Neural cell (in vitro differentiated cells): ENCODE measurements at regions not wholly inside any gene's neighbourhood (a gene's known extent, or its start where the extent isn't known, plus 50 kb on each side); places are given as distances from the start of the nearest gene placed in this dataset.

ENCODE experiments used
- H2AFZ ChIP-seq: fragments of 200-600, 300-800 bp; sonication (generic), shearing (Covaris generic); 2 replicates; pipeline ENCODE4 v1.6.0; 2014; ENCODE audit warnings: low read depth, mild to moderate bottlenecking, antibody characterized with exemption, low read length, moderate library complexity
- H3F3A ChIP-seq: fragments of 200-600 bp; shearing (Covaris generic); 2 replicates; pipeline ENCODE4 v1.6.1; 2016; ENCODE audit warnings: mild to moderate bottlenecking, moderate library complexity, mixed read lengths, antibody characterized with exemption, low read length; ENCODE audit not compliant: insufficient read depth, poor library complexity, severe bottlenecking
- H3K27ac ChIP-seq: fragments of 200-600, 300-800 bp; sonication (generic), shearing (Covaris generic); 2 replicates; pipeline ENCODE4 v1.5.1; 2014; ENCODE audit warnings: mild to moderate bottlenecking, low read length, moderate library complexity
- H3K27me3 ChIP-seq: fragments of 300-800, 200-600 bp; sonication (generic), shearing (Covaris generic); 2 replicates; pipeline ENCODE4 v1.6.0; 2014; ENCODE audit warnings: mild to moderate bottlenecking, low read depth, low read length, moderate library complexity; ENCODE audit not compliant: insufficient read depth
- H3K36me3 ChIP-seq: fragments of 300-800, 200-600 bp; sonication (generic), shearing (Covaris generic); 2 replicates; pipeline ENCODE4 v1.5.1; 2014; ENCODE audit warnings: mild to moderate bottlenecking, antibody characterized with exemption, low read length, moderate library complexity; ENCODE audit not compliant: insufficient read depth
- H3K4me2 ChIP-seq: fragments of 300-800, 200-600 bp; sonication (generic), shearing (Covaris generic); 2 replicates; pipeline ENCODE4 v1.6.0; 2014; ENCODE audit warnings: mild to moderate bottlenecking, low read length
- H3K4me3 ChIP-seq: fragments of 300-800, 200-600 bp; sonication (generic), shearing (Covaris generic); 2 replicates; pipeline ENCODE4 v1.5.1; 2014; ENCODE audit warnings: mild to moderate bottlenecking, low read length, moderate library complexity
- H3K79me2 ChIP-seq: fragments of 200-600 bp; shearing (Covaris generic); replicated peaks from 2 replicates; pipeline ENCODE4 v1.6.0; 2014; ENCODE audit warnings: mild to moderate bottlenecking, low read length, moderate library complexity; ENCODE audit not compliant: insufficient read depth
- H3K9ac ChIP-seq: fragments of 300-800, 200-600 bp; sonication (generic), shearing (Covaris generic); 2 replicates; pipeline ENCODE4 v1.6.1; 2016; ENCODE audit warnings: mild to moderate bottlenecking, low read length, mixed read lengths
- H3K9me2 ChIP-seq: fragments of 200-600 bp; shearing (Covaris generic); 2 replicates; pipeline ENCODE4 v1.6.1; 2016; ENCODE audit warnings: mild to moderate bottlenecking, low read length, mixed read lengths; ENCODE audit not compliant: insufficient read depth
- H3K9me3 ChIP-seq: fragments of 200-600, 300-800 bp; sonication (generic), shearing (Covaris generic); 2 replicates; pipeline ENCODE4 v1.6.1; 2016; ENCODE audit warnings: mild to moderate bottlenecking, mixed run types, low read length, moderate library complexity, mixed read lengths
- H4K20me1 ChIP-seq: fragments of 200-600 bp; shearing (Covaris generic); 2 replicates; pipeline ENCODE4 v1.6.1; 2016; ENCODE audit warnings: mild to moderate bottlenecking, mixed run types; ENCODE audit not compliant: insufficient read depth
- CTCF ChIP-seq: fragments of 450-650 bp; IDR thresholded peaks from 2 replicates; pipeline ENCODE4 v1.5.1; 2014; ENCODE audit warnings: antibody characterized with exemption, mild to moderate bottlenecking, moderate library complexity; ENCODE audit not compliant: poor library complexity, severe bottlenecking
- EP300 ChIP-seq: fragments of 450-650 bp; conservative IDR thresholded peaks from 2 replicates; pipeline ENCODE4 v1.6.1; 2014; ENCODE audit warnings: antibody characterized with exemption, mild to moderate bottlenecking, moderate library complexity; ENCODE audit not compliant: poor library complexity, severe bottlenecking
- EZH2 ChIP-seq: fragments of 200-600, 300-800 bp; shearing (Covaris generic), sonication (generic); IDR thresholded peaks from 2 replicates; pipeline ENCODE4 v1.6.1; 2014; ENCODE audit warnings: antibody characterized with exemption, low read length, borderline replicate concordance, mild to moderate bottlenecking; ENCODE audit not compliant: insufficient read depth, poor library complexity, severe bottlenecking
- RAD21 ChIP-seq: fragments of 450-650 bp; conservative IDR thresholded peaks from 2 replicates; pipeline ENCODE4 v1.6.1; 2014; ENCODE audit warnings: antibody characterized with exemption, mild to moderate bottlenecking, moderate library complexity
- REST ChIP-seq: IDR thresholded peaks from 2 replicates; pipeline ENCODE4 v1.6.1; 2012; ENCODE audit warnings: borderline replicate concordance
- SMC3 ChIP-seq: fragments of 450-650 bp; conservative IDR thresholded peaks from 2 replicates; pipeline ENCODE4 v1.6.1; 2014; ENCODE audit warnings: antibody characterized with exemption, mild to moderate bottlenecking, moderate library complexity; ENCODE audit not compliant: poor library complexity
- TAF1 ChIP-seq: IDR thresholded peaks from 2 replicates; pipeline ENCODE4 v1.6.1; 2012; ENCODE audit warnings: low read depth

- H3K4me2 ChIP-seq = no peak overlapping the region
Observed at GRCh38 chr12:77388445-77389265, 323.3 kb upstream of the E2F7 start.

GRCh38 chr12:77387671-77388070 lies 322.3 kb upstream of the E2F7 start:
- peaks cover 3% of the 10 kb centered on the region for H3F3A ChIP-seq
- H3K9ac ChIP-seq = no peak overlapping the region
- H3K9me2 ChIP-seq = no peaks in the 10 kb centered on the region
- H2AFZ ChIP-seq = no peak overlapping the region
- peaks cover 22% of the 10 kb centered on the region for H3K79me2 ChIP-seq
- no peaks in the 10 kb centered on the region for H4K20me1 ChIP-seq
- no peaks in the 10 kb centered on the region for H3K36me3 ChIP-seq
- H3K27me3 ChIP-seq = no peaks in the 10 kb centered on the region
- no peaks in the 10 kb centered on the region for H3K9me3 ChIP-seq
- no peak overlapping the region for H3K4me3 ChIP-seq
- no peak overlapping the region for H3K4me2 ChIP-seq
- H3K27ac ChIP-seq = no peak overlapping the region
- TF ChIP-seq EZH2 (no peak), TAF1 (no peak), EP300 (no peak)

More at GRCh38 chr12:77388445-77389265, 323.3 kb upstream of the E2F7 start:
- H3K27me3 ChIP-seq = no peaks in the 10 kb centered on the region
- H3K27ac ChIP-seq = no peak overlapping the region
- no peak overlapping the region for H3K4me3 ChIP-seq
- no peak overlapping the region for H2AFZ ChIP-seq
- TF ChIP-seq TAF1 (no peak), EP300 (no peak), CTCF (no peak), SMC3 (no peak), EZH2 (no peak), REST (no peak), RAD21 (no peak)
- H4K20me1 ChIP-seq = no peaks in the 10 kb centered on the region
- no peaks in the 10 kb centered on the region for H3K36me3 ChIP-seq
- no peaks in the 10 kb centered on the region for H3K9me3 ChIP-seq
- H3K79me2 ChIP-seq = peaks cover 16% of the 10 kb centered on the region
- no peak overlapping the region for H3K9ac ChIP-seq
- peaks cover 3% of the 10 kb centered on the region for H3F3A ChIP-seq
- no peaks in the 10 kb centered on the region for H3K9me2 ChIP-seq
